Left renal pelvis (tissue), 4 donors: ENCODE measurements at regions not wholly inside any gene's neighbourhood (a gene's known extent, or its start where the extent isn't known, plus 50 kb on each side); places are given as distances from the start of the nearest gene placed in this dataset.

Experiments
- DNase-seq, 4 donors: peaks; one replicate each; pipeline ENCODE4 v3.0.0-alpha.2; 2013; ENCODE audit warnings: low read depth in 4 of 4, low spot score in 3 of 4

DNA sequence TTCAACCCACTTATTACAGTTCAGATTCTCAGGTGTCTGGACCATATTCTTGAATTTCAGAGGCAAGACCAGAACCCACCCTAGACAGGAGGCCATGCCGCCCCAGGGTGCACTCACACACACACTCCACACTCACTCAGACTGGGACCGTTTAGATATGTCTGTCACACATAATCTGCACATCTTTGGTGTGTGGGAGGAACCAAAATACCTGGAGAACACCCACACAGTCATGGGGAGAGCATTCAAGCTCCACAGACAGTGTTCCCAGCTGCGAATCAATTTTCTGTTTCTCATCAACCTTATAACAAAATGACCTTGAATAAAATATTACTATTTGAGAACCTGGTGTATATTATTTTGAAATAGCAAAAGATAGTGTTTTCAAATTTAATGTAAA lies 2353.0 kb downstream of the PCDH9 start:
- DNase-seq = no peak

DNA sequence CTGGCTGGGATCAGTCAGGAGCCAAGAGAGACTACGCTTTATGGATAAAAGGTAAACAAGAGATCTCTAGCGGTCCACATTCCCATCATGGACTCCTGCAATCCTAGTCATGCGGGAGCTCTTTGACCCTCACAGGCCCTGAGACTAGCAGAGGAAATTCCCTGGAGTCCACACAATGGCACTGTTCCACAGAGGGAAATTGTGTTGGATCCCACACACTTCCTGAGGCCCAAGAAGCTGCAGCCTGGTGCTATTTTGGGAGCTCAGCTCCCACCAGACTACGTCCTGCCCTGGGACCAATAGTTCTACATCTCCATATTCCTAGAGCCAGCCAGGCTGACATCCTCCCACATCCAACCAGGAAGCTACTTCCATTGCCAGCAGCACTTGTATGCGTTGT lies 2358.4 kb downstream of the PCDH9 start:
- DNase-seq = no peak

DNA sequence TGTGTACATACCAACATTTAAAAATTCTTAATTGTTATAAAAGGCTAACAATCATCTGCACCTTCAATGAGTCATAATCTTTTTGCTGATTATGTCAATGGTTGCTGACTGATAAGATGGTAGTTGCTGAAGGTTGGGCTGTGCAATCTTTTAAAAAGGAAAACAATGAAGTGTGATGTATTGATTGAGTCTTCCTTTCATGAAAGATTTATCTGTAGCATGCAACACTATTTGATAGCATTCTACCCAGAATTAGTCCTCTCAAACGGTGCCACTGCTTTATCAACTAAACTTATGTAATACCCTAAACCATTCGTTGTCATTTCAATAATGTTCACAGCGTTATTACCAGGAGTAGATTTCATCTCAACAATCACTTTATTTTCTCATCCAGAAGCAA lies 2360.6 kb downstream of the PCDH9 start:
- no peak for DNase-seq

DNA sequence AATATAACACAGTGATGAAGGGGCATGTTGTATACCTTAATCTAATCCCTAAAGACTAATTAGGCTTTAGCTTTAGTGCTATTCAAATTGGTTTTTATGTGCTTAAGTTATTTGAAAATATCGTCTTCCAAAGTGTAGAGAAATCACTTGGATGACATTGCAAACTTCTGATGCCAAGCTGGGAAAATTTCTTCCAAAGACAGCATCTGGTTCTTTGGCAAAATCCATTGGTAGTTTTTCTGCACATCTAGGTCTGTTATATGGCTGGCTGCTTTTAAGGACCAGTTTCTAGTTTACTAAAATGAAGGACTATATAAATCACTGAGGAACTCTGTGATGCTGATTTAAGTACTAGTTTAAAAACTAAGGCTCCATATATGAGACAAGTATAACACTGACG lies 2362.3 kb downstream of the PCDH9 start:
- no peak for DNase-seq

DNA sequence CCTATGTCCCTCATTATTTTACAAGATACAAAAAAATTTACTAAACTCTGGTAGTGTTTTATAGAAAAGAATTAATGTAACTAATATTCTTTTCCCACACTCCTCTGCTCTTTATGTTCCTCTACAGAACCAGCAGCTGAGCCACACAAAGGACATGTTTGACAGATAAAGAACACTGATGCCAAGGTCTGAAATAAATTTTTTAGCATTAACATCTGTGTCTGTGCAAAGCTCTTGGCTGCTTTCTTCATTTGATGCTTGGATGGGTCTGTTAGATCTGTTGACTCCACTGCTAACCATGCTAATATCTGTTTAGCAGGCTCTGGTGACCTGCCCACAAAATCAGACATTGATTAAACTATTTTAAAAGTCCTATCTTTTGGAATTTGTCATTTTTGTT lies 2363.8 kb downstream of the PCDH9 start:
- DNase-seq = no peak

DNA sequence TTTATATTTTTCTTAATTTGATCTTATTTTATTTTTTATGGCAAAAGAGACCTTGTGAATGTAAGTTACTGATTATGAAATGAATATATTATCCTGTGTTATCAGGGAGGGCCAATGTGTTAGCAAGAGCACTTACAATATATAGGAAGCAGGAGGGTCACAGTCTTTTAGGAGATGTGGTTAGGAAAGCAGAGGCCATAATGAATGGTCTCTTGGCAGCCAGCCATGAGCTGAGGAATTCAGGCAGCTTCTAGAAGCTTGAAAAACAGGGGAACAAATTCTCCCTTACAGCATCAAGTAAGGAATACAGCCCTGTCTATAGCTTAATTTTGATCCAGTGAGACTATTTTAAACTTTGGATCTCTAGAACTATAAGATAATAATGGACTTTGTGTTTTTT lies 2374.6 kb downstream of the PCDH9 start:
- DNase-seq = peak; percentile 3 to 19 (median 12)

DNA sequence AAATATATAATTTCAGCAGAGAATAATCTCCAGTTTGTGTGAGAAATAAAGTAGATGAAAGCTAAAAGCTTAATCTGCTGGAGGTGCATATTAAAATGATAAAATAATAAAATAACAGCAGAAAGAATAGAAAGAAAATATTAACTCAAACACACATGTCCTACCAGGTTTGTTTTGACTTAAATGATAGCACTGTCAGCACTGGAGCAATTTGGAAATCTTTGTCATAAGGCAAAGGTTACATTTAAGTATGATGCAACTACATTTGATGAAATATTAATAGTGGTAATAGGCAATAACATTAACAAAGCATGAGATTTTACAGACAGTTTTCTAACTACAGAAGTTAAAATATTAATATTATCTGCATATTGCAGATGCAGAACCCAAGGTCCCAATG lies 2380.1 kb downstream of the PCDH9 start:
- no peak for DNase-seq

DNA sequence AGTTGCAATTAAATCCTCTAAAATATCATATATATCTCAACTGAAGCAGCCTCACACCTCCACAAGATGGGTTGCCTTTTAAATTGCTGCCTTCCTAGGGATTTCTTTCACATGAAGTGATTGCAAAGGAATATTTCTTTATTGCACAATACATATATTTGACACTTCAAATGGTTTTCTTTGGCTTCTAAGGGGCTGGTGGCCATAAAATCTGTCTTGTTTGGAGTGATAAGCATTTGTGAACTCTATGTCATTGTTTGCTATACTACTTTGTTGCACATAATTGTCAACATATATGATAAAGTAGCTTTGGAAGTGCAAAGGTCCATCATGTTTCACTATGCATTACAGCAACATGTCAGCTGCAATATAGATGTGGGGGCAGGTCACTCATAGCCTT lies 2380.9 kb downstream of the PCDH9 start:
- DNase-seq = no peak

DNA sequence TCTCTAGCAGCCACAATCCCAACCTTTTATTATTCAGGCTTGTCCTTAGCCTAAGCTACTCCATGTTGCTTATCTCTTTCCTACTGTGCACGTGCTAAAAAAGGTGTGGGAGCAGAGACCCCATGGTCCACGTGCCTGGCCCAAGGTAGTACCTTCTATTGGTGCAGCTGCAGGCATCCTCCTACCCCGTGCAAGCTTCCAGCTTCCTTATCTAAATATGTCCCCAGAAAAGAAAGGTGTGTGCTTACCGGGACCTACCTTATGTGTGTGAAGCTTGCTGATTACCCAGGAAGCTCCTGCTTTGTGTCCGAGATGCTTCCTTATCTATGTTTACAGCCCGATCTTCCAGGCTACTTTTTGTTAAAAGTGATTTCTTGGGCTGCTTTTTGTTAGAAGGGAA lies 2382.4 kb downstream of the PCDH9 start:
- DNase-seq = no peak

DNA sequence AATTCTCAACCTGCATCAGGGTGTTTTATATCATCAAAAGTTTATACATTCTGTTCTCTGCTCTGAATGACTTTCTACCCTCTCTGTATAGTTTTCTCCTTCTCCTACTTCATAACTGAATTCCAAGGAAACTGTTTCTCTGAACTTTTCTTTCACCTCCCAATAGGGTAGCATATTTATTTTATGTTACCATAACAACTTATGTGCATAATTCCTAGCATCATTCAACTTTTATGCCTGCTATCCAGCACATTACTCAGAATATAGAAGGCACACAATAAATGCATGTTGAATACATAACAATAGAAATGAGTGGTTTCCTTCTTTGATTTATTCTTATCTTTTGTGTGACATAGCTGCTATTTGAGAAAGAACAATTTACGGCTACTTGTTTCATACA lies 2385.0 kb downstream of the PCDH9 start:
- no peak for DNase-seq

DNA sequence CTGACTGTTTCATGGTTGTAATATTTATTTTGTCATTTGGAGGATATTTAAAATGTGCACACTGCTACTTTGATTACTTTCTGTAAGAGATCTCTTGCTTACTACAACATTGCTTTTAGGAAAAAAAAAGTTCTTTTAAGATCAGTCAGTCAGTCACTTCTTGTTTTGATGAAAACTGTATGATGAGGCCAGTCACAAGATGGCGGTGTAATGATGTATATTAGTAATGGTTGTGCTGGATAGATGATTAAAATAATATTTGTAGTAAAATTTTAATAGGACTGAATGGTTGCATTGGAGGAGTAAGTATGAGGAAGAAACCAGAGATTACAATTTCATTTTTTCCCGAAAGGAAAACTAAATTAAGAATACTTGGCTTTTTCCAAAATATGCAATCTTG lies 2411.1 kb downstream of the PCDH9 start:
- no peak for DNase-seq

DNA sequence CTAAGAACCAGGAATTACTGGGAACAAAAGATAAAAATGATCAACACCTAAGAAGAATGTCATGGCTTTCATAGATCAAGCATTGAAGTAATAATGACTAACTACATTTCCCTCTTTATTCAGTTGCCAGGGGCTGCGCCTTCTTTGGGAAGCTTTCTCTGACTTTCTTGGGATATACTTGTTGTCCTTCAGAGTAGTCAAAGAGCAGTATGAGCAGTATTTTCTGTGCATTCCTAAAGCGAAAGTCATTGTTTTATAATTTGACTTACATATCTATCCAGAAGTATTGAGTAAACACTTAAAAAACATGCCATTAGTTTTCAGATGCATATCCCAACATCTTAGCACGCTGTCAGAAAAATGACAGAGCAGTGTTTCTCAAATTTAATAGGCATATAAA lies 2412.4 kb downstream of the PCDH9 start:
- DNase-seq = no peak

DNA sequence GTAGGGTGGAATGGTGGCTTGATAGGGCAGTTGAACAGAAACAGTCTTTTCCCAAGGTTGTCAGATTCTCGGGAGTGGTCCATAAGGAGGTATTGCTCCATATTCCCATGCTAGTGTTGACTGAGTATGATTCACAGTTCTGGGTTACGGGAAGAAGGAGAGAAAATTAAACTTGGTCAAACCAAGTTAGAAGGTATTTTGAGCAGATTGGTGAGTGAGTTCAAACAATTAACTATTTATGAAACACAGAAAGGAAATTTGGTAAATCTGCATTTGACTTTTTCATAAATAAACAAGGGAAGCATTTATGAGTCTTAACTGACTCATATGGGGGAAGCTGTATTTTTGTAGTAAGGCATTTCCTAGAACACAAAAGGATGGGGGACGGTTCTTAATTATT lies 2419.4 kb downstream of the PCDH9 start:
- DNase-seq = no peak

DNA sequence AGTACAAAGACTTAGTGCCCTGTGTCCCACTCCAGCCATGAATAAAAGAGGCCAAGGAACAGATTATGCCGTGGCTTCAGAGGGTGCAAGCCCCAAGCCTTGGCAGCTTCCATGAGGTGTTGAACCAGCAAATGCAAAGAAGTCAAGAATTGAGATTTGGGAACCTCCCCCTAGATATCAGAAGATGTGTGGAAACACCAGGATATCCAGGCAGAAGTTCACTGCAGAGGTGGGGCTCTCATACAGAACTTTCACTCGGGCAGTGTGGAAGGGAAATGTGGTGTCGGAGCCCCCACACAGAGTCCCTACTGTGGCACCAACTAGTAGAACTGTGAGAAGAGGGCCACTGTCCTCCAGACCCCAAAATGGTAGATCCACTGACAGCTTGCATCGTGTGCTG lies 2421.4 kb downstream of the PCDH9 start:
- DNase-seq = no peak

DNA sequence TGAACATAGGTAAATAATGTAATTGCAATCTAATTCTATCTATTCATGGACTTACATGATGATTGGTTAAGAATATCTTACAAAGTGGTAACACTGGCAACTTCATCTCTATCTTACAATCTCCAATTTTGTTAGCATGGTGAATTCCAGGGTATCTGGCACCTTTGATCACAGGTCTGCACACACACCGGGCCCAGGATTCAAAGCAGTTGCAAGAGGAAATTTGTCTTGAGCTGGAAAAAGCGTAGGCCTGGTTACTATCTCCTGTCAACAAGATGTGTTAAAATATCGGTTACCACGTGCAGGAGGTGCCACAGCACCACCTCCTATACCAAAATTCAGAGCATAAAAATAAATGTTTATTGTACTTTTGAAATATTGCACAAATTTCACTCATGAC lies 2428.4 kb downstream of the PCDH9 start:
- no peak for DNase-seq

DNA sequence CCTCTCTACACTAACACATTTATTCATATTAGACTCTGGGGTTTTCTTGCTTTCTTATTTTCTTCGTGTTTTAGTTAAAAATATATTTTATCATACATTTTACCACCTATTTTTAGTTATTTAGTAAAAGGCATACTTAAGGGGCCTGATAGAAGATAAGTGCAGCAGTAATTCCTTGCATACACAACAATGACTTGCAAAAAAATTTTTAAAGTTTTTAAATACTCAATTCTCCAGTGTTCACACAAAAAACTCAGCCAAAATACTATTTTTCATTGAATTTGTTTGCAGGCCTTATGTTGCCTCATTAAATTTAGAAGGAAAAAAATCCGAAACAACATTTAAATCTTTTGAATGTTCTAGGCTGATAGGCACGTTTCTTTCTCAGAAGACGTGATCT lies 2431.7 kb downstream of the PCDH9 start:
- no peak for DNase-seq

DNA sequence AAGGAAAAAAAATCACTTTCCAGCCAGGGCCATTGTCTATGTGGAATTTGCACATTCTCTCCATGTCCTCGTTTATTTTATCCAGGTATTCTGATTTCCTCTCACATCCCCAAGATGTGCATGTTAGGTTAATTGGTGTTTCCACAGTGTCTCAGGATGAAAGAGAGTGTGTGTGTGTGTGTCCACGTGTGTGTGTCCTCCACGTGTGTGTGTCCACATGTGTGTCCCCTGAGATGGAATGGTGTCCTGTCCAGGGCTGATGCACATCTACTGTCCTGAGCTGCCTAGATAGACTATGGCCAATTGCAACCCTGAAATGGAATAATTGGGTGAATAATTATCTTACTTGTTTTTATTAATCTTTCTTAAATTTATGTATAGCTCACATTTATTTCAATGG lies 2436.5 kb downstream of the PCDH9 start:
- no peak for DNase-seq

DNA sequence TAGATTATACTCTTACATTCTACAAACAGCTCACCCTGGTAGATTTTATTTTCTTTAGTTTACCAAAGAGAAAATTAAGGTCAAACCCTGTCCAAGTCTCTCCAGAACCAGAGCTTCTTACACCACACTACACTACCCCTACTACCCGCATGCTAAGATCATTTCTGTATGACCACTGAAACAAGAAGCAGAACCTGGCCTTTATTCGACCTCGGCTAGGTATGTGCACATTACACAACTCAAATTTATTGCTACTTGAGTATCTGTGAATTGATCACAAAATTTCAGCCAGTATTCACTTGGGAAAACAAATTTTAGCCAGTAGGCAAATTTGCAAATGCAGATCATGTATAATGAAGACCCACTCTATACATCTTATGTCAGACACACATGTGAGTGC lies 2437.0 kb downstream of the PCDH9 start:
- DNase-seq = no peak

DNA sequence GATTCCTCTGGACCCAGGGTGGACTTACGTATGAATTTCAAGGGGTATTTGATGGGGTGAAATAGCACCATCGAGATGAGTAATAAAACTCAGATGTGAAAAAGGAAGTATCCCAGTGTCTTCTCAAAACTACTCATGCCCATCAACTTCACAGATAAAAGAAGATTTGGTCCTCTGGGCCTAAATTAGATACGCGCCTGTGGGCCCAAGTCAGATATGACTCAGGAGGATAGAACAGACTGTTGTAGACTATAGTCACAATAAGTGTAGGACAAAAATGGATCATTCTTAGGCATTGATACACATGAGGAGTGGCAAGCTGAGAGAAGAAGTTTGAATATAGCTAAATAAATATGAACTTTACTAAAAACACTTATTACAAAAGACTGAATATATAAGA lies 2438.8 kb downstream of the PCDH9 start:
- DNase-seq = no peak

DNA sequence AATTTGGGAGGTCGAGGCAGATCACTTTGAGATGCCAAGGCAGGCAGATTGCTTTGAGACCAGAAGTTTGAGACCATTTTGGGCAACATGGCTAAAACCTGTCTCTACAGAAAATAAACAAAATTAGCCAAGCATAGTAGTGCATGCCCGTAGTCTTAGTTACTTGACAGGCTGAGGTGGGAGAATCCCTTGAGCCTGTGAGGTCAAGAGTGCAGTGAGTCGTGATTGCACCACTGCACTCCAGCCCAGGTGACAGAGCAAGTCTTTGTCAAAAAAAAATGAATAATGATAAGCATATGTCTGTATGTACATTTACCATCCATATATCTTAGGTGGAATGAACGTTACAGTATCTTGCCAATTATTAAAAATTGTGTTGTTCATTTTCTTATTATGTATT lies 2447.7 kb downstream of the PCDH9 start:
- DNase-seq = no peak

DNA sequence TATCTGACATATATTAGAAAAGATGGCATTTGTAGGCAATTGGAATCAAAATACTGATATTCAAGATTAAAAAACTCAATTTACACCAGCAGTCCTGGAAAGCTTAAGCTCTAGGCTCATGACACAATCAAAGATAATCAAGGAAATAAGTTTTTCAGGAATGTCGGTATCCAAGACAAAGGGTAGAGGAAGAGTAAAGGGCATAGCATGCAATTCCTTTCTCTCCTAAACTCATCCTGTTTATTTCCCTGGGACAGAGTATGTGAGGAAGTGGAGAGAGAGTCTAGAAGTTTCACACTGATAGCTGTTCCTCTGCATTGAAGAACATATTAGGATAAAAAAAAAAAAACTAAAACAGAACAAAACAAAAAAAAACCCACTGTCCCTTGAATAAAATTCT lies 2452.1 kb downstream of the PCDH9 start:
- no peak for DNase-seq

DNA sequence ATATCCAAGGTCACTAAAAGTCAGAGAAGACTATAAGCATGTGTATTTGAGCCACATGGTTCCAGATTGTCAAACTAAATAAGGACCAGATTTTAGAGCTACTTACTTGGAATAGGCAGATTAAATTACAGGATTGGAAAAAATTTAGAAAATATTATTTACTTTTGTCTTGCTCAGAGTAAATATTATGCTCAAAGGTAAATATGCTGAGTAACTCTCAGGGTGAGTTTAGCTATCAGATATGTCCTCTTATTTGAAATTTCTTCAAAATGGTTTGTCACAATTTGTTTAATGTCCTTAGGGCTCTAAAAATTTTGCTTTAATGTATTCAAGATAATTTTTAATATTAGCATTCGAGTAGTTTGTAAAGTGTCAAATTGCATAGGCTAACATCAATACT lies 2455.2 kb downstream of the PCDH9 start:
- DNase-seq = no peak

DNA sequence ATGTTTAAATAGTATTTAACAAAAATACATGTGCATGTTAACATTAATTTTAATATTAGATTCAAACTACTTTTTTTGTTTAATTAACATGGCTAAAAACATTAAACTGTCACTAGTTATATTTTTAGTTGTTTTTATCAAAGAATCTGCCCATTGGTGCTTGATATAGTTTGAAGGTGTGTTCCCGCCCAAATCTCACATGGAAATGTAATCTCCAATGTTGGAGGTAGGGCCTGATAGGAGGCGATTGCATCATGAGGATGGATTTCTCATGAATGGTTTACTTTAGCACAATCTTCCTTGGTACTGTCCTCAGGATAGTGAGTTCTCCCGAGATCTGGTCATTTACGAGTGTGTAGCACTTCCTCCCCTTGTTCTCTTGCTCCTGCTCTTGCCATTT lies 2459.4 kb downstream of the PCDH9 start:
- no peak for DNase-seq

DNA sequence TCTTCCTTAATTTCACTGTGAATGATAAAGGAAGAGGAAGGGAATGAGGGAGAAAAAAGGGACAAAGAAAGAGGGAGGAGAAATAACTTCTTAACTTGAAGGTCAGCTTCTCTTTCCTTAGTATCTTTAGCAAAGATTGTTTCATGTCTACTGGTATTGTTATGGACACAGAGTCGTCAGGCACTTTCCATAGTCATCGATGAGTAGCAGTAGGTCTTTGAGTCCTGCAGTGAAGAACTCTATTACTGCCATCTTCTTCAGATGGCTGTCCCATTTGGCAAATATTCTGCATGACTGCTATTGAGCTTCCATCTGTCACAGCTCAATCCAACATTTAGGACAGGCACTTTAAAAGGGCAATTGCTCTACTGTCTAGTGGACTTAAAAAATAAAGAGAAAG lies 2463.1 kb downstream of the PCDH9 start:
- DNase-seq = no peak
